ENCODE measurements at regions not wholly inside any gene's neighbourhood (a gene's known extent, or its start where the extent isn't known, plus 50 kb on each side); places are given as distances from the start of the nearest gene placed in this dataset.

DNA sequence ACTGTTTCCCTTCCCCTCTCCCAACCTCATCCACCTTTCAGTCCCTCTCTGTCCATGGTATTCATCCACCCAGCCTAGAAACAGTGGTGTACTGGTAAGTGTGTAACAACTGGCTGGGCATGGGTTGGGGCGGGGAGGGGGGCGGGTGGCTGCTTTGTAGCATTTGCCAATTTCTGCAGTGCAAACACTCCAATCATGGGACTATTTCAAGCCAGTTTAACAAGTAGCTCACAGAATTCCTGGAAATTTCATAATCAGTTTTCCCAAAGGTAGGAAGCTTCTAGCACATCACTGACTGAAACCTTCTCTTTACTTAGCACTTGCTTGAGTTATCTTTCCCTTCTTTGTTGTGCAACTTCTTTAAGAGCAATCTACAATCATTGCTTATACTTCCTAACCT lies 100.8 kb upstream of the WASF3 start:
- TF ChIP-seq POLR2A (IDR thresholded peaks at IDR 0.05) = no peak
- TF ChIP-seq, protein P1, sequence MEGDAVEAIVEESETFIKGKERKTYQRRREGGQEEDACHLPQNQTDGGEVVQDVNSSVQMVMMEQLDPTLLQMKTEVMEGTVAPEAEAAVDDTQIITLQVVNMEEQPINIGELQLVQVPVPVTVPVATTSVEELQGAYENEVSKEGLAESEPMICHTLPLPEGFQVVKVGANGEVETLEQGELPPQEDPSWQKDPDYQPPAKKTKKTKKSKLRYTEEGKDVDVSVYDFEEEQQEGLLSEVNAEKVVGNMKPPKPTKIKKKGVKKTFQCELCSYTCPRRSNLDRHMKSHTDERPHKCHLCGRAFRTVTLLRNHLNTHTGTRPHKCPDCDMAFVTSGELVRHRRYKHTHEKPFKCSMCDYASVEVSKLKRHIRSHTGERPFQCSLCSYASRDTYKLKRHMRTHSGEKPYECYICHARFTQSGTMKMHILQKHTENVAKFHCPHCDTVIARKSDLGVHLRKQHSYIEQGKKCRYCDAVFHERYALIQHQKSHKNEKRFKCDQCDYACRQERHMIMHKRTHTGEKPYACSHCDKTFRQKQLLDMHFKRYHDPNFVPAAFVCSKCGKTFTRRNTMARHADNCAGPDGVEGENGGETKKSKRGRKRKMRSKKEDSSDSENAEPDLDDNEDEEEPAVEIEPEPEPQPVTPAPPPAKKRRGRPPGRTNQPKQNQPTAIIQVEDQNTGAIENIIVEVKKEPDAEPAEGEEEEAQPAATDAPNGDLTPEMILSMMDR (IDR thresholded peaks at IDR 0.05) = no peak

All from right lobe of liver (tissue), 4 donors.